H4 (cell line): ENCODE measurements at regions not wholly inside any gene's neighbourhood (a gene's known extent, or its start where the extent isn't known, plus 50 kb on each side); places are given as distances from the start of the nearest gene placed in this dataset.
"Not testable (repeated sequence)": the region's sequence is repeated elsewhere in the genome, so short reads cannot be mapped to it uniquely, and the experiment has no call there.

Experiments
- DNase-seq: peaks from one replicate; pipeline ENCODE4 v3.0.0-alpha.2; 2015; ENCODE audit warnings: low spot score

DNA sequence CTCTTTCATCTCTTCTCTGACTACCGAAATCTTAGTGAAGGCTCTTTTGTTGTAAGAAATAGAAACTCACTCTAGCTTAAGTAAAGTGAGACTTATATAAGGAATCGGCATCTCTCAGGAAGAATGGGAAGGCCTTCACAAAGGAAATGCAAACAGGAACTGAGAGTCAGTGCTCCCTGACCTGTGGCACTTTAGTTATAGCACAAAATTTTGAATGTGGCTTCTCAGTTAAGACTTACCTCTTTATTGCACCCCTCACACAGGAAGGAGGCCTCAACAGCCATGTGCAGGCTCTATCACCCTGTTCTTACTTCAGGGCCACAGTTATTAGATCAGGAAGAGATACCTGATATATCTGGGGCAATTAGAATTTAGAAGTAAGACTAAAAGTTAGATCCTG lies 224.7 kb upstream of the EGLN3 start:
- no peak for DNase-seq

- DNase-seq: no peak
Observed at GRCh38 chr14:34174973-34175372, 224.1 kb upstream of the EGLN3 start.

GRCh38 chr14:34173916-34174315 lies 223.0 kb upstream of the EGLN3 start:
- no peak for DNase-seq

- DNase-seq: no peak
Observed at GRCh38 chr14:34172550-34173368, 221.9 kb upstream of the EGLN3 start.

- DNase-seq: no peak
Observed at GRCh38 chr14:34172173-34172451, 221.2 kb upstream of the EGLN3 start.

DNA sequence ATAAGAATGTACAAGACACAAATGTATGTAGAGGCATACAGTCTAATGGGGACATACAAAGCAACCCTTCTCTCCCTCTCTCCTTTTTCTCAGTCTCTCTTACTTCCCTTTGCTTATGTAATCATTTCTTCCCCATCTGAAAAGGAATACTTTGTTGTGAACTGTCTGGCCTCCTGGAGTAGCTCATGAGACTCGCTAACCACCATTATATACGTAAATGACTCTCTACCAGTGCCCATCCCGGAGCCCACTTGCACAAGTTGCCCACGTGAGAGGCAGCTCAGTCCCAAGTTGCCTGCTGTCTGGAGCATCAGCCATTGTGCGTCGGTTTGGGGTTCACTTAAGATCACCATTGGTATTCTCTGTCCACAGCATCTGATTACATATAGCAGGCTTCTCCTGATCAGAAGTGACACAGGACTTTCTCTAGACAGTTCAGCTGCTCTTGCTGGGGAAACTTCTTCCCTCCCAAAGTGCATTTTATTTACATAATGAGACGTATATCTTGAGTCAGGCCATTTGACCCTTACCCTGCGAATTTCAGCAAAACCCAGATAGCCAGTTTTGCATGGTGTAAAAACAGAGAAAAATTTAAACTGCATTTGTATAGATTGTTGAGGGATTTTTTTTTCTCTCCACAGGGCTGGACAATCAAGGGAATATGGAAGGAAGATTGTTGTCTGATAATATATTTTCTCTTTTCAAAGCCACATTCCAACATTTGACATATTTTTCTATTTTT lies 220.7 kb upstream of the EGLN3 start:
- DNase-seq: no peak

- DNase-seq: no peak
Observed at GRCh38 chr14:34170882-34171281, 220.0 kb upstream of the EGLN3 start.

GRCh38 chr14:34169561-34169960 lies 218.7 kb upstream of the EGLN3 start:
- DNase-seq: no peak

DNA sequence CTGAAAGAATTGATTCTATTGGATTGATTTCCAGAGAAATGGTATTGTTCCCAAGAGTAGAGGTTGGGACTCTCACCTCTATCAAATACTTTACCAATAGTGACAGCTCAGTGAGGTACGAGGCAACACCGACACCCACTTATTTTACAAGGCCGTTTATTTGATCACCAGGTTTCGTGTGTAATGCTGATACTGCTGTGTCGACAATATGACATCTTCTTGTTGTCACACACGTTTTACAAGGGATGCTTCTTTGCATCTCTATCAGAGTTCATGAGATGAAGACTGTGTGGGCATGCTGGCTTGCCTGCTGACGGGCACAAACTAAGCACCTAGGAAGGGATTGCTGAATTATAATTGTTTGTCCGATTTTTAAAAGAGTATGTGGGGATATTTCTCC lies 217.8 kb upstream of the EGLN3 start:
- DNase-seq: no peak

- DNase-seq: no peak
Observed at GRCh38 chr14:34165847-34166350, 215.0 kb upstream of the EGLN3 start.

DNA sequence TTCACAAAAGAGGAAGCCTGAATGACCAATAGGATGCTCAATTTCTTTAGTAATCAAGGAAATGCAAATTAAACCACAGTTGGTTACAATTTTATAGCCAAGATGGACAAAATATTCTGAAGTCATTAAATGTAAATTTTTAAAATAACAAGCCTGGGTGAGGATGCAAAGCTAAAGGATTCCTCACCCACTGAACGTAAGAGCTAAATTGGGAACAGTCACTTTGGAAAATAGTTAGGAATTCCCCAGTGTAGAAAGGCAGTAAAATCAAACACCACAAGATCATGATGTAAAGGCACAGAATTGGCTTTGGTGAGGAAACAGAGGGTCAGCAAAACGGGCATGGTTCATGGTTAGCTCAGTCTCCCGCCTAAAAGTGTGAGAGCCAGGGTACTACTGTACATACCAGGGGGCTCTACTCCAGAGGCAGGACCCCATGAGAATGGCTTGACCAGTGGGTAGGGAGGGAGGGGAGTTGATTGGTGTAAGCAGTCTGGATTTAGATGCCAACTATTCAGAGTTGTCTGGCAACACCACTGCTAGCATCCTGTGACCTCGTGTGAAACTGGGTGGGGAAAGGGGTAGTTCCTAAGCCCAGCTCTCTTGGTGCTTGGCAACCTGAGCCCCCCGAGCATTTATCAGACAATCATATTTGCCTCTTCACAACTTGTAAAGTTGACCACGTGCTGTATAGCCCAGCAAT lies 213.4 kb upstream of the EGLN3 start:
- DNase-seq: no peak

DNA sequence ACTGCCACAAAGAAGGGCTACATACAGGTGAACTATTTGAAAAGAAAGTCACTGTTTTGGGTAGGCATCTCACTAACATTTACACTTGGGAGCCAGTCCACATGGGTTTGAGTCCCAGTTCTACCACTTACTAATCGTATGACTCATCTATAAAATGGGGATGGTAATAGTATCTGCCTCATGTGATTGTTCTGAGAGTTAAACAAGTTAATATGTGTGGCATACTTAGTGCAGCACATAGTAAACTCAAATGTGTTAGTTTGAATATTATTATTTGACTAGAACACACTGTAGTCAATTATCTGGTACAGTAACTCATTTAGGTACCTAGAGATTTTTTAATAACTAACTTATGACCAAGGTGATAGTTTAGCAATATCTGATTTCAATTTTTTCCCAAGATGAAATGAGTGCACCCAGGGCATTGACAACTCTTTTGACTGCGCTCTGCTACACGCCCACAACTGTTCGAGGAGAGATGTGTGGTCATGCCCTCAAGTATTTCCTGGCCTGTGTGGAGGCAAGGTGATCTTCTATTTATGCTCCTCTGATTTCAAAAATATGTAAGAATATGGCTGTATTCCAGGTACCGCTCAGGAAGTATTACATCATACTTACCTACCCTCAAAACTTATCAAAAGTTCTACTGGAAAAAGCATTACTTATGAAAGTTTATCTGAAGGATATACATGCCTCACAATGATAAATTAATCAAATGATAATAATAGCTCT lies 210.6 kb upstream of the EGLN3 start:
- DNase-seq: no peak

GRCh38 chr14:34160619-34161018 lies 209.7 kb upstream of the EGLN3 start:
- DNase-seq: no peak

DNA sequence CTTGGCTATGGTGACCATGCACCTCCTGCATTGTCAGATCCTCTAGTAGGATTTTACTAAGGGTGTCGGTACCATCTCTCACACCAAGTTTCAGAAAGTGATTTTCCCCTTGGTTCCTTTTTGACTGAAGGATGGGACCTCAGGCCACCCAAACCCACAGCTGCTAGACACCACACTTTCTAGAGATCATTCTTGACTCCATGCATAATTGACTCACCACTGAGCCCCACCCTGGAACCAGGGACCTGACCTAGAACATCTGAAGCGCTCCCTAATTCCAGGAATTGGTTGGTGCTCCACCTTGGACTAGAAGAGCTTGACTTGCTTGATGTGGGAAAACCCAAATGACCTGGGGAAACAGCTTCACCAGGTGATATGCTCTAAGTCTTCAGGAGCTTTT lies 206.8 kb upstream of the EGLN3 start:
- DNase-seq: no peak

- DNase-seq: no peak
Observed at GRCh38 chr14:34147461-34147860, 196.6 kb upstream of the EGLN3 start.

DNA sequence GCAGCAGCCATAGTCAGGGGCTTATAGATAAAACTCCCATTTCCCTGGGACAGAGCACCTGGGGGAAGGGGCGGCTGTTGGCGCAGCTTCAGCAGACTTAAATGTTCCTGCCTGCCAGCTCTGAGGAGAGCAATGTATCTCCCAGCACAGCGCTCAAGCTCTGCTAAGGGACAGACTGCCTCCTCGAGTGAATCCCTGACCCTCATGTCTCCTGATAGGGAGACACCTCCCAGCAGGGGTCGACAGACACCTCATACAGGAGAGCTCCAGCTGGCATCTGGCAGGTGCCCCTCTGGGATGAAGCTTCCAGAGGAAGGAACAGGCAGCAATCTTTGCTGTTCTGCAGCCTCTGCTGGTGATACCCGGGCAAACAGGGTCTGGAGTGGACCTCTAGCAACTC lies 189.3 kb upstream of the EGLN3 start:
- not testable (repeated sequence) for DNase-seq

DNA sequence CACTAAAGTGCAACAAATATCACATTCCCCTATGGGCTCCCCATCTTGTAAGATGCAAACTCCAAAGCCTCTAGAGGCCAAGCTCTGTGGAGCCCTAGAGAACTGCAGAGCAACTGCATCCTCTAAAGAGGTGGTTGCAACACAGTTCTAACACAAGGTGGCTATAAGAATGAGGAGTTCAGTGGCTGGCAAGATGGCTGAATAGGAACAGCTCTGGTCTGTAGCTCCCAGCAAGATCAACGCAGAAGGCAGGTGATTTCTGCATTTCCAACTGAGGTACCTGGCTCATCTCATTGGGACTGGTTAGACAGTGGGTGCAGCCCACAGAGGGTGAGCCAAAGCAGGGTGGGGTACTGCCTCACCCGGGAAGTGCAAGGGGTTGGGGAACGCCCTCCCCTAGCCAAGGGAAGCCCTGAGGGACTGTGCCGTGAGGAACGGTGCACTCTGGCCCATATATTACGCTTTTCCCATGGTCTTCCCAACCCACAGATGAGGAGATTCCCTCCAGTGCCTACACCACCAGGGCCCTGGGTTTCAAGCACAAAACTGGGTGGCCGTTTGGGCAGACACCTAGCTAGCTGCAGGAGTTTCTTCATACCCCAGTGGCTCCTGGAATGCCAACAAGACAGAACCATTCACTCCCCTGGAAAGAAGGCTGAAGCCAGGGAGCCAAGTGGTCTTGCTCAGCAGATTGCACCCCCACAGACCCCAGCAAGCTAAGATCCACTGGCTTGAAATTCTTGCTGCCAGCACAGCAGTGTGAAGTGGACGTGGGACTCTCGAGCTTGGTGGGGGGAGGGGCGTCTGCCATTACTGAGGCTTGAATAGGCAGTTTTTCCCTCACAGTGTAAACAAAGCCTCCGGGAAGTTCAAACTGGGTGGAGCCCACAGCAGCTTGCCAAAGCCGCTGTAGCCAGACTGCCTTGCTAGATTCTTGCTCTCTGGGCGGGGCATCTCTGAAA lies 188.6 kb upstream of the EGLN3 start:
- DNase-seq: peak; percentile 77

GRCh38 chr14:34138175-34138574 lies 187.3 kb upstream of the EGLN3 start:
- DNase-seq: no peak

DNA sequence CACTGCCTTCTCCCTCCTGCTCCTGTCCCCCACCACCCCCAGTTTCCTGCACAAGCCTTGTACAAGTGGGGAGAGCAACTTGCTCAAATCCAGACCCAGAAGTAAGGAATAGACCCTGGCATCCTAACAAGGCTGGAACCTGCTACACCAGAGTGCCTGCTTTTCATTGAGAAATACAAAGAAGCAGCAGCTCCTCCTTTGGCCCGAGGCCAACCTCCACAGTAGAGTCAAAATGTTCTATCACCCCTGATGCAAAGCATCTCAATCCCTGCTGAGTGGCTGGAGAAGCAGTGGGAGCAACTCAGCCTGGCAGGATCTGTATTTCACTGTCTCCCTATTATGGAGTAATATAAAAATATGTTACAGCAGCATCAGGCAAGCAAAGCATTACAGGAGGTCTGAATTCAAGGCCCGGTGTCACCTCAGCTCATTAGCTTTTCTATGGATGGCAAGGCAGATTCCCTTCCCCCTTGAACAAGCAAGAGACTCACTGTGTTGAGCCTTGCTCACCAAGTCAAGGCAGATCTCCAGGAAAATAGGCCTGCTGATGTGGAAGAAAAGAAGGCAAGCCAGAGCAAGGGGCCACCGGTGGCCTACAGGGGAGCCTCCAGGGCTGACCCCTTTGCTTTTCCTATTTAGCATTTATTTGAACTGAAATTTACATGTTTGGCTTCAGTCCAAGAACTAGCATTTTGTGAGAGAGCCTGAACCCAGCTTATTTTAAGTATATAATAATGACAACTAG lies 186.3 kb upstream of the EGLN3 start:
- DNase-seq: no peak

DNA sequence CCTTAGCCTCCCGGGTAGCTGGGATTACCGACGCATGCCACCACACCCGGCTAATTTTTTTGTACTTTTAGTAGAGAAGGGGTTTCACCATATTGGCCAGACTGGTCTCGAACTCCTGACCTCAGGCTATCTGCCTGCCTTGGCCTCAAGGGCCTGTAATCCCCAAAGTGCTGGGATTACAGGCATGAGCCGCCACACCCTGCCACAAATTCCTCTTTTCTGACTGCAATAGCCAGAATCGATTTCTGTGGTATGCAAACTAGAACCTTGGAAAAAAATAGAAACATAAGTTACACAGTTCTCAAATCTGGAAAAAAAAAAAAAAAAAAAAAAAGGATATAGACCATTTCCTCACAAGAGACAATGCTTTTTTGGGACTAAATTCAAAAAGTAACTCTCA lies 184.6 kb upstream of the EGLN3 start:
- DNase-seq: no peak
